ENCODE measurements at regions not wholly inside any gene's neighbourhood (a gene's known extent, or its start where the extent isn't known, plus 50 kb on each side); places are given as distances from the start of the nearest gene placed in this dataset.
A peak's percentile ranks its signal among the peaks of the same experiment; 100 is the strongest.
"Not testable (repeated sequence)": the region's sequence is repeated elsewhere in the genome, so short reads cannot be mapped to it uniquely, and the experiment has no call there.

GRCh38 chr17:26994648-26995047, 299.3 kb upstream of the WSB1 start:
- not testable (repeated sequence) for H3K4me3 ChIP-seq (replicated peaks; ENCODE audit: low read depth, low read length)

GRCh38 chr17:26996146-26996916, 297.6 kb upstream of the WSB1 start:
- H3K36me3 ChIP-seq (ENCODE audit: control insufficient read depth, insufficient read depth, low read length); H3K27me3 ChIP-seq (replicated peaks; ENCODE audit: control insufficient read depth, insufficient read depth, low read length); DNase-seq (ENCODE audit: extremely low read depth, insufficient read length); H3K4me3 ChIP-seq (replicated peaks; ENCODE audit: low read depth, low read length): not testable (repeated sequence)

More at GRCh38 chr17:26994648-26995047, 299.3 kb upstream of the WSB1 start:
- not testable (repeated sequence) for H3K36me3 ChIP-seq (ENCODE audit: control insufficient read depth, insufficient read depth, low read length); DNase-seq (ENCODE audit: extremely low read depth, insufficient read length); H3K27me3 ChIP-seq (replicated peaks; ENCODE audit: control insufficient read depth, insufficient read depth, low read length)

GRCh38 chr17:27007734-27008531, 286.0 kb upstream of the WSB1 start:
- not testable (repeated sequence) for DNase-seq (ENCODE audit: extremely low read depth, insufficient read length); H3K4me3 ChIP-seq (replicated peaks; ENCODE audit: low read depth, low read length); H3K27me3 ChIP-seq (replicated peaks; ENCODE audit: control insufficient read depth, insufficient read depth, low read length); H3K36me3 ChIP-seq (ENCODE audit: control insufficient read depth, insufficient read depth, low read length)

GRCh38 chr17:27009087-27009486, 284.8 kb upstream of the WSB1 start:
- no peak overlapping the region for H3K4me3 ChIP-seq (replicated peaks; ENCODE audit: low read depth, low read length)
- no peak for TF ChIP-seq CTCF (IDR thresholded peaks at IDR 0.05; ENCODE audit: insufficient read depth, low read length, poor library complexity, severe bottlenecking)
- no peaks in the 10 kb centered on the region for H3K36me3 ChIP-seq (ENCODE audit: control insufficient read depth, insufficient read depth, low read length)
- H3K27me3 ChIP-seq (replicated peaks; ENCODE audit: control insufficient read depth, insufficient read depth, low read length): no peaks in the 10 kb centered on the region
- no peak for DNase-seq (ENCODE audit: extremely low read depth, insufficient read length)

- not testable (repeated sequence) for H3K36me3 ChIP-seq (ENCODE audit: control insufficient read depth, insufficient read depth, low read length); DNase-seq (ENCODE audit: extremely low read depth, insufficient read length); H3K27me3 ChIP-seq (replicated peaks; ENCODE audit: control insufficient read depth, insufficient read depth, low read length); H3K4me3 ChIP-seq (replicated peaks; ENCODE audit: low read depth, low read length)
These were observed 283.8 kb upstream of the WSB1 start for GRCh38 chr17:27010138-27010537.

- not testable (repeated sequence) for DNase-seq (ENCODE audit: extremely low read depth, insufficient read length); H3K27me3 ChIP-seq (replicated peaks; ENCODE audit: control insufficient read depth, insufficient read depth, low read length); H3K4me3 ChIP-seq (replicated peaks; ENCODE audit: low read depth, low read length); H3K36me3 ChIP-seq (ENCODE audit: control insufficient read depth, insufficient read depth, low read length)
These were observed 263.4 kb upstream of the WSB1 start for GRCh38 chr17:27030552-27030951.

GRCh38 chr17:27038676-27039075, 255.2 kb upstream of the WSB1 start:
- DNase-seq (ENCODE audit: extremely low read depth, insufficient read length): no peak
- no peak overlapping the region for H3K4me3 ChIP-seq (replicated peaks; ENCODE audit: low read depth, low read length)
- no peaks in the 10 kb centered on the region for H3K27me3 ChIP-seq (replicated peaks; ENCODE audit: control insufficient read depth, insufficient read depth, low read length)
- TF ChIP-seq CTCF (IDR thresholded peaks at IDR 0.05; ENCODE audit: insufficient read depth, low read length, poor library complexity, severe bottlenecking): peak; percentile 14
- H3K36me3 ChIP-seq (ENCODE audit: control insufficient read depth, insufficient read depth, low read length): no peaks in the 10 kb centered on the region

- not testable (repeated sequence) for DNase-seq (ENCODE audit: extremely low read depth, insufficient read length); H3K36me3 ChIP-seq (ENCODE audit: control insufficient read depth, insufficient read depth, low read length); H3K4me3 ChIP-seq (replicated peaks; ENCODE audit: low read depth, low read length); H3K27me3 ChIP-seq (replicated peaks; ENCODE audit: control insufficient read depth, insufficient read depth, low read length)
These were observed 248.9 kb upstream of the WSB1 start for GRCh38 chr17:27045039-27045438.

Measured in GM06990 (cell line).